ENCODE measurements at regions not wholly inside any gene's neighbourhood (a gene's known extent, or its start where the extent isn't known, plus 50 kb on each side); places are given as distances from the start of the nearest gene placed in this dataset.

GRCh38 chr9:75471549-75472114 is 383.3 kb downstream of the OSTF1 start:
- no peaks in the 10 kb centered on the region for H3K36me3 ChIP-seq
- no peak overlapping the region for H3K27ac ChIP-seq (replicated peaks)
- no peak for DNase-seq
- no peaks in the 10 kb centered on the region for H3K27me3 ChIP-seq (ENCODE audit: low read depth)
- H3K9me3 ChIP-seq (replicated peaks) = no peaks in the 10 kb centered on the region
- intact Hi-C loops (cut with micrococcal nuclease) = no loop called here
- H3K4me1 ChIP-seq = no peaks in the 10 kb centered on the region
- H3K4me3 ChIP-seq = no peak overlapping the region
- TF ChIP-seq, protein P1, sequence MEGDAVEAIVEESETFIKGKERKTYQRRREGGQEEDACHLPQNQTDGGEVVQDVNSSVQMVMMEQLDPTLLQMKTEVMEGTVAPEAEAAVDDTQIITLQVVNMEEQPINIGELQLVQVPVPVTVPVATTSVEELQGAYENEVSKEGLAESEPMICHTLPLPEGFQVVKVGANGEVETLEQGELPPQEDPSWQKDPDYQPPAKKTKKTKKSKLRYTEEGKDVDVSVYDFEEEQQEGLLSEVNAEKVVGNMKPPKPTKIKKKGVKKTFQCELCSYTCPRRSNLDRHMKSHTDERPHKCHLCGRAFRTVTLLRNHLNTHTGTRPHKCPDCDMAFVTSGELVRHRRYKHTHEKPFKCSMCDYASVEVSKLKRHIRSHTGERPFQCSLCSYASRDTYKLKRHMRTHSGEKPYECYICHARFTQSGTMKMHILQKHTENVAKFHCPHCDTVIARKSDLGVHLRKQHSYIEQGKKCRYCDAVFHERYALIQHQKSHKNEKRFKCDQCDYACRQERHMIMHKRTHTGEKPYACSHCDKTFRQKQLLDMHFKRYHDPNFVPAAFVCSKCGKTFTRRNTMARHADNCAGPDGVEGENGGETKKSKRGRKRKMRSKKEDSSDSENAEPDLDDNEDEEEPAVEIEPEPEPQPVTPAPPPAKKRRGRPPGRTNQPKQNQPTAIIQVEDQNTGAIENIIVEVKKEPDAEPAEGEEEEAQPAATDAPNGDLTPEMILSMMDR (IDR thresholded peaks at IDR 0.05; ENCODE audit: borderline replicate concordance) = no peak

DNA sequence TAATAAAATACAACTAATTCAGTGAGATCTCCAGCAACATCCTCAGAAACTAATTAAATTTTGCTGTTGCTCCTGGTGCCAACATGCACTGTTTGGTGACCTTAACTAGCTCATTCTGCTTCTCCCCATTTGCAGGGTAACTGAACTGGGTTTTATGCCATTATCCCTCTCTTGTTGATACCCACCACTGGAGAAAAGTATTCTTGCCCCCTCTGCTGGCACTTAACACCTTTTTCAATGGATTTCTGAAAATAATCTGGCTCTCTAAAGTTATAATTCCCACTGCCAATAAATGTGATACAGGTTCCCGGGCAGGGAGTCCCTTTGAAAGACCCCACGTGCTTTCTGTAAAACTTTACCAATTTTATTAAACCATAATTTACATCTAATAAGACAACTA is 394.3 kb downstream of the OSTF1 start:
- no peaks in the 10 kb centered on the region for H3K36me3 ChIP-seq
- no peaks in the 10 kb centered on the region for H3K4me1 ChIP-seq
- no peaks in the 10 kb centered on the region for H3K27me3 ChIP-seq (ENCODE audit: low read depth)
- no peak overlapping the region for H3K27ac ChIP-seq (replicated peaks)
- no peak for DNase-seq
- intact Hi-C loops (cut with micrococcal nuclease) = no loop called here
- peaks cover 9% of the 10 kb centered on the region for H3K9me3 ChIP-seq (replicated peaks)
- no peak overlapping the region for H3K4me3 ChIP-seq
- TF ChIP-seq, protein P1 (IDR thresholded peaks at IDR 0.05; ENCODE audit: borderline replicate concordance) = no peak

- intact Hi-C loops (cut with micrococcal nuclease) = no loop called here
- Histone ChIP-seq H3K27ac (replicated peaks) (no peak overlapping the region), H3K4me1 (no peaks in the 10 kb centered on the region), H3K9me3 (replicated peaks) (no peaks in the 10 kb centered on the region), H3K27me3 (ENCODE audit: low read depth) (no peaks in the 10 kb centered on the region), H3K36me3 (no peaks in the 10 kb centered on the region), H3K4me3 (no peak overlapping the region)
- TF ChIP-seq, protein P1 (IDR thresholded peaks at IDR 0.05; ENCODE audit: borderline replicate concordance) = no peak
- DNase-seq = no peak
These were observed 395.3 kb downstream of the OSTF1 start for GRCh38 chr9:75483636-75484035.

GRCh38 chr9:75487856-75488718 is 399.8 kb downstream of the OSTF1 start:
- TF ChIP-seq, protein P1 (IDR thresholded peaks at IDR 0.05; ENCODE audit: borderline replicate concordance) = no peak
- intact Hi-C loops (cut with micrococcal nuclease) = no loop called here
- Histone ChIP-seq H3K36me3 (no peaks in the 10 kb centered on the region), H3K4me1 (peaks cover 17% of the 10 kb centered on the region), H3K4me3 (no peak overlapping the region), H3K27me3 (ENCODE audit: low read depth) (no peaks in the 10 kb centered on the region), H3K9me3 (replicated peaks) (no peaks in the 10 kb centered on the region), H3K27ac (replicated peaks) (peak overlapping the region; percentile 26)
- peak; percentile 16 for DNase-seq

- DNase-seq = no peak
- Histone ChIP-seq H3K4me3 (no peak overlapping the region), H3K27me3 (ENCODE audit: low read depth) (no peaks in the 10 kb centered on the region), H3K36me3 (no peaks in the 10 kb centered on the region), H3K27ac (replicated peaks) (peak overlapping the region; percentile 26), H3K9me3 (replicated peaks) (no peaks in the 10 kb centered on the region), H3K4me1 (peaks cover 17% of the 10 kb centered on the region)
- intact Hi-C loops (cut with micrococcal nuclease) = no loop called here
- TF ChIP-seq, protein P1 (IDR thresholded peaks at IDR 0.05; ENCODE audit: borderline replicate concordance) = no peak
These were observed 400.4 kb downstream of the OSTF1 start for GRCh38 chr9:75488719-75489110.

Measured in left ventricle myocardium inferior (tissue), 1 donor.